Body of pancreas (tissue), 4 donors: ENCODE measurements at regions not wholly inside any gene's neighbourhood (a gene's known extent, or its start where the extent isn't known, plus 50 kb on each side); places are given as distances from the start of the nearest gene placed in this dataset.
A peak's percentile ranks its signal among the peaks of the same experiment; 100 is the strongest.

Experiments
- ATAC-seq: fragments of 150-250 bp; one replicate; pipeline ENCODE4 v1.9.1; 2016
- DNase-seq, 4 donors: peaks; one replicate each; pipeline ENCODE4 v3.0.0-alpha.2; 2019
- H3K27ac ChIP-seq, 4 donors: fragments of 200-600 bp; sonication (generic); 1 replicate in 3 of 4; 2 replicates in 1 of 4; pipeline versions ENCODE4 v1.5.1 to v1.6.1; 2016 to 2019; ENCODE audit warnings: mild to moderate bottlenecking in 1 of 4, mixed read lengths in 1 of 4, moderate library complexity in 1 of 4
- H3K27me3 ChIP-seq, 2 donors: fragments of 200-600 bp; sonication (generic); one replicate each; pipeline ENCODE4 v1.6.0; 2016; ENCODE audit warnings: mild to moderate bottlenecking in 1 of 2
- H3K36me3 ChIP-seq, 2 donors: fragments of 200-600 bp; sonication (generic); replicated peaks in 1 of 2; 2 replicates each; pipeline ENCODE4 v1.5.1; 2016; ENCODE audit warnings: low read depth in 2 of 2; ENCODE audit not compliant: insufficient read depth in 1 of 2
- H3K4me1 ChIP-seq: fragments of 200-600 bp; sonication (generic); one replicate; pipeline ENCODE4 v1.6.0; 2016
- H3K4me3 ChIP-seq, 2 donors: fragments of 200-600 bp; sonication (generic); 1 replicate in 1 of 2; 2 replicates in 1 of 2; pipeline ENCODE4 v1.5.1; 2016 to 2019
- H3K9me3 ChIP-seq, 3 donors: fragments of 200-600 bp; sonication (generic); 1 replicate in 2 of 3; 2 replicates in 1 of 3; pipeline ENCODE4 v1.5.1; 2016
- CTCF ChIP-seq, 7 experiments: fragments of 450-650 bp in 4 of 7; fragments of 200-600 bp in 3 of 7; sonication (generic) in 3 of 7; IDR thresholded peaks; one replicate each; pipeline ENCODE4 v1.5.1; 2016 to 2019; ENCODE audit warnings: antibody characterized with exemption in 7 of 7
- POLR2A ChIP-seq, 3 donors: fragments of 450-650 bp; IDR thresholded peaks; one replicate each; pipeline ENCODE4 v1.6.1; 2016; ENCODE audit warnings: antibody characterized with exemption in 3 of 3, mild to moderate bottlenecking in 2 of 3
- WGBS, 2 donors: methylation state at CpG; one replicate each; pipeline ENCODE4 v1.1.5; 2017; 5-methylcytosine and 5-hydroxymethylcytosine counted together
- intact Hi-C: fragments of 100-400 bp; cut with DNase I; formaldehyde crosslinking; loops from one replicate; pipeline ENCODE4 v1.15.1; 2023

GRCh38 chr10:6721480-6721879 is 141.4 kb upstream of the PRKCQ start:
- WGBS, 2 donors: 20 to 23% methylated on average over 7 of the region's 7 CpGs
- intact Hi-C loops: no loop called here
- Histone ChIP-seq H3K4me3 (no peak overlapping the region), H3K27ac (peak overlapping the region in 2 of 4 donors; percentile 3 to 12), H3K4me1 (no peaks in the 10 kb centered on the region), H3K27me3 (peaks cover 0 to 8% of the 10 kb centered on the region in 2 donors), H3K9me3 (no peaks in the 10 kb centered on the region), H3K36me3 (no peaks in the 10 kb centered on the region)
- ATAC-seq (peak; percentile 48), DNase-seq (peak in 3 of 4 donors; percentile 7 to 28 (median 14))
- TF ChIP-seq POLR2A (IDR thresholded peaks at IDR 0.05) (no peak), CTCF (IDR thresholded peaks at IDR 0.05) (no peak)

GRCh38 chr10:6719561-6719960 is 139.5 kb upstream of the PRKCQ start:
- no peak overlapping the region for H3K27ac ChIP-seq
- intact Hi-C loops: no loop called here
- DNase-seq: no peak
- H3K4me1 ChIP-seq: no peaks in the 10 kb centered on the region
- WGBS, 2 donors: 78 to 100% methylated on average over 2 of the region's 2 CpGs
- TF ChIP-seq CTCF (IDR thresholded peaks at IDR 0.05) (no peak), POLR2A (IDR thresholded peaks at IDR 0.05) (no peak)
- no peaks in the 10 kb centered on the region for H3K36me3 ChIP-seq
- ATAC-seq: no peak
- no peak overlapping the region for H3K4me3 ChIP-seq
- no peaks in the 10 kb centered on the region for H3K9me3 ChIP-seq
- peaks cover 0 to 8% of the 10 kb centered on the region in 2 donors for H3K27me3 ChIP-seq

GRCh38 chr10:6718550-6718949 is 138.5 kb upstream of the PRKCQ start:
- H3K4me3 ChIP-seq: no peak overlapping the region
- no peak overlapping the region for H3K27ac ChIP-seq
- peaks cover 0 to 8% of the 10 kb centered on the region in 2 donors for H3K27me3 ChIP-seq
- DNase-seq (no peak), ATAC-seq (no peak)
- H3K36me3 ChIP-seq: no peaks in the 10 kb centered on the region
- TF ChIP-seq POLR2A (IDR thresholded peaks at IDR 0.05) (no peak), CTCF (IDR thresholded peaks at IDR 0.05) (no peak)
- no peaks in the 10 kb centered on the region for H3K4me1 ChIP-seq
- no peaks in the 10 kb centered on the region for H3K9me3 ChIP-seq
- intact Hi-C loops: no loop called here

GRCh38 chr10:6716516-6716915 is 136.4 kb upstream of the PRKCQ start:
- H3K9me3 ChIP-seq: no peaks in the 10 kb centered on the region
- no peak for DNase-seq
- no peak overlapping the region for H3K27ac ChIP-seq
- ATAC-seq: no peak
- no peak overlapping the region for H3K4me3 ChIP-seq
- no peak for TF ChIP-seq POLR2A (IDR thresholded peaks at IDR 0.05)
- no peak for TF ChIP-seq CTCF (IDR thresholded peaks at IDR 0.05)
- 30 to 50% methylated on average over 1 of the region's 1 CpG for WGBS, 2 donors
- no peaks in the 10 kb centered on the region for H3K27me3 ChIP-seq
- no peaks in the 10 kb centered on the region for H3K36me3 ChIP-seq
- intact Hi-C loops: no loop called here
- H3K4me1 ChIP-seq: no peaks in the 10 kb centered on the region

DNA sequence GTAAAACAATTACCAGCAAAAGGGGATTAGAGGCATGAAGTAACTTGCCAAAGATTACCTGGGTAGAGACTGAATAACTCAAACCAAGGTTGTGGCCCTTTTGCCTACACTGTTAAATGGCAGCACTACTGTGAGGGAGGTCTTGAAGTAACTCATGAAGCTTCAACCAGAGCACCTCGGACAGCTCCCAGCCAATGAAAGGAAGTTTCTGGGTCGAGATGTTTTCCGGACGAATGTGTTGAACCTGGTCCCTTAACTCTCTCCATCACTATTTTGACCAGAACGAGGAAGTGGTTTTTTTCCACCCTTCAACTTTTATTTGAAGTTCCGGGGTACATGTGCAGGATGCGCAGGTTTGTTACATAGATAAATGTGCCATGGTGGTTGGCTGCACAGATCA is 133.6 kb upstream of the PRKCQ start:
- Histone ChIP-seq H3K36me3 (no peaks in the 10 kb centered on the region), H3K4me3 (no peak overlapping the region), H3K4me1 (no peaks in the 10 kb centered on the region), H3K27ac (no peak overlapping the region), H3K27me3 (no peaks in the 10 kb centered on the region), H3K9me3 (no peaks in the 10 kb centered on the region)
- TF ChIP-seq CTCF (IDR thresholded peaks at IDR 0.05): no peak
- no peak for TF ChIP-seq POLR2A (IDR thresholded peaks at IDR 0.05)
- ATAC-seq (no peak), DNase-seq (no peak)
- 32 to 44% methylated on average over 7 of the region's 7 CpGs for WGBS, 2 donors
- intact Hi-C loops: no loop called here
